Eye (tissue), 1 donor: ENCODE measurements at regions not wholly inside any gene's neighbourhood (a gene's known extent, or its start where the extent isn't known, plus 50 kb on each side); places are given as distances from the start of the nearest gene placed in this dataset.
"Not testable (repeated sequence)": the region's sequence is repeated elsewhere in the genome, so short reads cannot be mapped to it uniquely, and the experiment has no call there.

Experiments
- DNase-seq: peaks from one replicate; pipeline ENCODE4 v3.0.0-alpha.2; 2015

DNA sequence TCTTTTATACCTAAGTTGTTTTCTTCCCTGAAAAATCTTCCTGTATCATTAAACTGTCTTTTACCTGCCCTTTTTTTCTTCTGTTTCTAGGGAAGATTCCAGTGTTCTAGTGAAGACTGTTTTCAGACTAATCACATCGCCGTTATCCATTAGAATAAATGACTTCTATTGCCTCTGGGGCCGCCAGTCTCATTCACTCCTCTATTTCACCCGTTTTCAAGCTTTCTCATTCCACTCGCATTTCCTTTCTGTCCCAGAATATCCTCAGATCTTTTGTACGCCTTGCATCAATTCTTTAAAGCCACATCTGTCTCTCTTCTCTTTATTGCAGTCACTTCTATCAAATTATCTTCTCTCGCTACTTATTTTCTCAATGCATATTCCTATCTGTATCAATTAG is 1035.6 kb upstream of the MIR17HG start:
- DNase-seq: no peak

DNA sequence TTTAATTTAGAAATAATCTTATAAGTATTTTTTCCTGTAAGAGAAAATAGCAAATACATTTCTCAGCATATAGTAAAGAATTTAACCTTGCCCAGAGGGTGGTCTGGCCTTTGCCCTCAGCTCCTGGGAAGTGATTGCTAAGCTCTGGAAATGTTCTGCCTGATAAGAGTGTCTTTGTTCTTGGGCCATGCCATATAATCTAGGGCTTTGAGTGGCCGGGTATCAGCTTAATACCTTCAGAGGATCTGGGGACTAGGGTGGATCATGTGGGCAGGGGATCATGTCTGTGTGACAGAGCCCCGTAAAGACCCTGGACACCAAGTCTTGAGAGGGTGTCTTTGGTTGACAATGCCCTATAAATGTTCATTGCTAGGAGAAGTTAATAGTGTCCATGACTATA is 1032.4 kb upstream of the MIR17HG start:
- no peak for DNase-seq

DNA sequence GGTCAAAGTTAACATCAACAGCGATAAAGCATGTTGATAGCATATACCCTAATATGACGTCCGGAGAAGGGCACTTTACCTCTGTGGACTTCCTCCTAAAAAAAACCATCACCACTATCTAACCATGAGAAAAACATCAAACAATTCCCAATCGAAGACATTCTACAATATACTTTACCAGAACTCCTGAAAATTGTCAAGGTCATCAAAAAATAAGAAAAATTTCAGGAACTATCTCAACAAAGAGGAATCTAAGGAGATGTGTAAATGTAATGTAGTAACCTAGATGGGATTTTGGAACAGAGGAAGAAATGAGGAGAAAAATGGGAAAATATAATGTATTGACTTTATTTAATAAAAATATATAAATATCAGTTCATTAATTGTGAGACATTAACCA is 1026.8 kb upstream of the MIR17HG start:
- DNase-seq: no peak

DNA sequence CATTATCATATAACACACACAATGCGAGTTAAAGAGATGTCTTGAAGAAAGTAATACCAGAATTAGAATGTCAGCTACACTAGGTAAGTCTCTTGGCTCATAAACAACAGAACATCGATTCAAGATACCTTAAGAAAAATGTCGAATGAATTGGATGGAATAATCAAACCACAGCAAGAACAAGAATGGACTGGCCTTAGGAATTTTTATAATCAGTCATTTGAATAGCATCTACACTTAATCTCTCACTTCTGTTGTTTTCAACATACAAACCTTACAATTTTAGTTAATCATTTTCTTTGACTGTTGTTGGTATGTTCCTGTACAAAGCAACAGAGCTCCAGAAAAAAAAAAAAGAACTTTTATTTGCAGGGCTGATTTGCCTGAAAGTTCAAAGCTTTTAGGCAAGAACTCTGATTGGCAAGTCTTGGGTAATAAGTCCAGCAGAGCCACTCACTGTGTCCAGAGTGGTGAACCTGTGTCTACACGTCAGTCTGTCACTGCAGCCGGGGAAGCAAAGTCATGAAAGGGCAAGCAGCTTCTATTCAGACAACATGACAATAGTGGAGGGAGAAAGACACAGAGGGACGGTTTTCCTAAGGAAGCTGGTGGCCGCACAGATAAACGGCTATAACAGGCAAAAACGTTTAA is 1026.1 kb upstream of the MIR17HG start:
- DNase-seq: no peak

DNA sequence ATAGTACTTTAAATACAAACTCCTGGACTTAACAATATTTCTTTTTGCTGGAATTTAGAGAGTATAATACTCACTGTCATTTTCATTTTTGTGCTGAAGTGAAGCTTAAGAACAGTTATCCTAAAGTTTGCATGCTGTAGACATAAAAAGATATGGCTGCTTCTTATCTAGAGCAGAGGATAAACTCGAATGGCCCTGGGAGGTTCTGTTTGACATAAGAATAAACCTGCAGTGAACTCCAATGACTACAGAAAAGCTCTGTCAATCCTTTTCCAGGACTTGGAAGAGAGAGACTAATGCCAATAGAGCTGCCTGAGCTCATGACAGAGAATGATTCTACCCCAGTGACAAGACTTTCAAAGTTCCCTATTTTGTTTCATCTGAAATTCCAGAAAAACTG is 1017.8 kb upstream of the MIR17HG start:
- no peak for DNase-seq

DNA sequence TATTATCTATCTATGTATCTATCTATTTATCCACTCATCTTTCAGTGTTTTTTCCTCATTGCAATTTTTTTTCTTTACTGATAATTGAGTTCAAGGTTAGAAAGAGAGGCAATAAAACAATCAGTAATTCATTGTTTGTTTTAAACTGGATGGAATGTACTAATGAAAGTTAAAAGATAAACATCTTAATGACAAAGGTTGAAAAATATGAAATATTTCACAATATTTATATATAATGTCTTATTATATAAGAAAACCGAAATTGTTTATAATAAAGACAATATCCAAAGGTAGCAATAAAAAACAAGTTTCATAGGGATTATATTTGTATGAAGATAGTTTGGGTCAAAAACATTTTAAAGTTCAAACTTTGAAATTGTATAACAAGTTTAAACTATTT is 1015.5 kb upstream of the MIR17HG start:
- DNase-seq: no peak

DNA sequence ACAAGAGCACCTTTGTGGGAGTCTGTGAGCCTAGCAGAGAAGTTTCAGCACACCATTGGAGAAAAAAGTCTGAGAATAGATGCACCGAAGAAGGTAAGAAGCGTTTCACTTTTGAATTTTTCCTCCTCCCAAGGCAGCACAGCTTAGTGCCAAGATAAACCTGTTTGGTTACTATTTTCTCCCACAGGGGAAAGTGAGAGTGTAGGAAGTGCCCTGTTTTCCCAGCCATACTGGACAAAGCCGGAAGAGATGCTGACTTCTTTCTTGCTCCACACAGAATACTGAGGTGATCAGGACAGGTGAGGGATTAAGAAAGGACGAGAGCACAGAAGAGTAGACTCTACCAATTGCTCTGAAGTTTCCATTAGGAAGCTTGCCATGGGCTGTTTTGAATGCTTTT is 1011.0 kb upstream of the MIR17HG start:
- no peak for DNase-seq

DNA sequence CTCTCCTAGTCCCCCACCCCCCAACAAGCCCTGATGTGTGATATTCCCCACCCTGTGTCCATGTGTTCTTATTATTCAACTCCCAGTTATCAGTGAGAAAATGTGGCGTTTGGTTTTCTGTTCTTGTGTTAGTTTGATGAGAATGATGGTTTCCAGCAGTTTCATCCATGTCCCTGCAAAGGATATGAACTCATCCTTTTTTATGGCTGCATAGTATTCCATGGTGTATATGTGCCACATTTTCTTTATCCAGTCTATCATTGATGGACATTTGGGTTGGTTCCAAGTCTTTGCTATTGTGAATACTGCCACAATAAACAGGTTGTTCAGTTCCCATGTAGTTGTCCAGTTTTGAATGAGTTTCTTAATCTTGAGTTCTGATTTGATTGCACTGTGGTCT is 1006.1 kb upstream of the MIR17HG start:
- DNase-seq: not testable (repeated sequence)

DNA sequence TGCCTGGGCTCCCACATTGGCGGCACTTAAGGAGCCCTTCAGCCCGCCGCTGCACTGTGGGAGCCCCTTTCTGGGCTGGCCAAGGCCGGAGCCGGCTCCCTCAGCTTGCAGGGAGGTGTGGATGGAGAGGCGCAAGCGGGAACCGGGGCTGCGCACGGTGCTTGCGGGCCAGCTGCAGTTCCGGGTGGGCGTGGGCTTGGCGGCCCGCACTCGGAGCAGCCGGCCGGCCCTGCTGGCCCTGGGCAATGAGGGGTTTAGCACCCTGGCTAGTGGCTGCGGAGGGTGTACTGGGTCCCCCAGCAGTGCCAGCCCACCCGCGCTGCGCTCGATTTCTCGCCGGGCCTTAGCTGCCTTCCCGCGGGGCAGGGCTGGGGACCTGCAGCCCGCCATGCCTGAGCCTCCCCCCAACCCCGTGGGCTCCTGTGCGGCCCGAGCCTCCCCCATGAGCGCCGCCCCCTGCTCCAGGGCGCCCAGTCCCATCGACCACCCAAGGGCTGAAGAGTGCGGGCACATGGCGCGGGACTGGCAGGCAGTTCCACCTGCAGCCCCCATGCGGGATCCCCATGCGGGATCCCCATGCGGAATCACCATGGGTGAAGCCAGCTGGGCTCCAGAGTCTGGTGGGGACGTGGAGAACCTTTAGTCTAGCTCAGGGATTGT is 998.9 kb upstream of the MIR17HG start:
- not testable (repeated sequence) for DNase-seq

DNA sequence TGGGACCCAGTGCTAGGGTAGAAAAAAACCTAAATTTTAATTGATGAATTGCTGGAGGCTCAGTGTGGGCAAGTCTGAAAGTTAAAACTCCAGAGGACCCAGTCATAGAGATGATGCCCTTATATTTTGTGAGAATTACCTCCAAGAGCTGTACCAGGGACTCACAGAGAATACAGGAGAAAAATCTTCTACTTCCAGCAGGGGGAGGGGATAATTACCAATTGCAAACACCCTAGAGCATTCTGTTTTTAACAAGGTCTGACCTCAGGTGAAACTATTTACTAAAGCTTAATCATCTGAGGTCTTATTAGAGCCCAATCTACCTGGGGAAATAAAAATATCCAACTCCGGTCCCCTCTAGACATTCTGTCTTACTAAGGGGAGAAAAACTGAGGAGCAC is 994.7 kb upstream of the MIR17HG start:
- DNase-seq: no peak

DNA sequence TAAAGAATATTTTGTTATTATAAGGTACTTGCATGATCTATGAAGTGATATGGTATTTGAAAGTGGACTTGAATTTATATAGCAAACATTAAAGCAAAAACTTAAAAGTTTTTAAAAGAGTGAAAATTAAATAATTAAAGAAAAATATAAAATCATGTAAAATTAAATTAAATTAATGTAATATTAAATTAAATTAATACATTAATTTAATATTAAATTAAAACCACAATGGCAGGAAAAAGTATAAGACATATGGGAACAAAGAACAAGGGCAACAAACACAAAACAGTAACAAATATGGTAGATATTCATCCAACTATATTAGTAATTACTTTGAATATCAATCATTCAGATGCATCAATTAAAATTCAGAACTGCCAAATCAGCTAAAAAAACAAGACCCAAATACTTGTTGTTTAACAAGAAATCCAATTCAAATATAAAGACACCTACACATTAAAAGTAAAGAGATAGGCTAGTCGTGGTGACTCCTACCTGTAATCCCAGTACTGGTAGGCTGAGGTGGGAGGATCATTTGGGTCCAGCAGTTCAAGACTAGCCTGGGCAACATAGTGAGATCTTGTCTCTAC is 992.2 kb upstream of the MIR17HG start:
- no peak for DNase-seq

DNA sequence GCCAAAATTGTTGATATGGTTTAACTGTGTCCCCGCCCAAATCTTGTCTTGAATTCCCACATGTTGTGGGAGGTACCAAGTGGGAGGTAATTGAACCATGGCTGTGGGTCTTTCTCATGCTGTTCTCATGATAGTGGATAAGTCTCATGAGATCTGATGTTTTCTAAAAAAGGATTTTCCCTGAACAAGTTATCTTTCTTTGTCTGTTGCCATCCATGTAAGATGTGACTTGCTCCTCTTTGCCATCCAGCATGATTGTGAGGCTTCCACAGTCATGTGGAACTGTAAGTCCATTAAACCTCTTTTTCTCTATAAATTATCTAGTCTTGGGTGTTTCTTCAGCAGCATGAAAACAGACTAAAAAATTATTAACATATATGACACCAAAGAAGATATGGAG is 986.7 kb upstream of the MIR17HG start:
- no peak for DNase-seq

DNA sequence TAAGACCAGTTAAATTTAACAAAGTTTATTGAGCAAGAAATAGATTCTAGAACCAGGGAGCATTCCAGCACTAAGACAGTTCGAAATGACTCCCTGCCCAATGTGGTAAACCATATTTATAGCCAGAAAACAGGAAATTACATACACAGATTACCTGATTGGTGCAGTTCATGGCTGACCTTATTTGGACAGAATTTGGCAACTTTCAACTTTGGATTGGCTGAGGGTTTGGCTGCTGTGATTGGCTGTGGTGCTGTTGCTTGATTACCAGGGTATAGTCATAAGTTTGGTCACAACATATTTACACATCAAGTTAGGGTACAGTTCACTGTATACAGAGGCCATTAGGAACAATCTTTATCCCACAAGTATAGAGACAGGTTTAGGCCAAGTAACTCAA is 984.8 kb upstream of the MIR17HG start:
- DNase-seq: no peak

DNA sequence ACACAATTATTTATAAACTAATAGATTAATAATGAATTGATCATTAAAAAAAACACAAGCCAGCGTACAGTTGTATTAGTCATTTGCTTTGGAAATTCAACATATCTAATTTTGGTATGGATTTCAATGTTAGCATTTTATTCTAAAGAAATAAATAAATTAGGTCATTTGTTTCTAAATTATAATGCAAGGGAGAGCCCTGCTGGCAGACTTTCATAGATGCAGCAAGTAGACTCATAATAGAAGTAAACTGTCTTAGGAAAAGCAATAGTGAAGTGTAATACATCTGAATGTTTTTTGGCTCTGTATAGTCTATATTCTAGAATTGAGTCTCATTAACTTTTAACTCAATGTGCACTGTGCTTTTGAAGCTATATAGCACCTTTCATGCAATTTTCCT is 982.4 kb upstream of the MIR17HG start:
- peak; percentile 15 for DNase-seq

DNA sequence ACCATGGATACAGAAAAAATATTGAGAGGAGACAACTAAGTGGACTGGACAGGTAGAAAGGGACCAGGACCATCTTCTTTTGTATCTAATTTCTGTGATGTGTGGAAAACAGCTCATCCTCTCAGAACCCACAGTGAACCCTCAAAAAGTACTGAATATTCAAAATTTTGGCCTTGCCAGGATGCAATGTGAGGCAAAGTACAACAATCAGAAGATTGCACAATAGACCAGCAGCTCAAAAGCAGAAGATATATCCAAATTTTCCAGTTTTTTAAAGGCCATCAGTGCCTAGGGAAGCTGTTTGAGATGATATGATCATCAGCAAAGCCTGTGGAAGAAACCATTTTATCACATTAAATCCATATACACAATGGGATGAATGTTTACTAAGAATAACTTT is 973.3 kb upstream of the MIR17HG start:
- no peak for DNase-seq

DNA sequence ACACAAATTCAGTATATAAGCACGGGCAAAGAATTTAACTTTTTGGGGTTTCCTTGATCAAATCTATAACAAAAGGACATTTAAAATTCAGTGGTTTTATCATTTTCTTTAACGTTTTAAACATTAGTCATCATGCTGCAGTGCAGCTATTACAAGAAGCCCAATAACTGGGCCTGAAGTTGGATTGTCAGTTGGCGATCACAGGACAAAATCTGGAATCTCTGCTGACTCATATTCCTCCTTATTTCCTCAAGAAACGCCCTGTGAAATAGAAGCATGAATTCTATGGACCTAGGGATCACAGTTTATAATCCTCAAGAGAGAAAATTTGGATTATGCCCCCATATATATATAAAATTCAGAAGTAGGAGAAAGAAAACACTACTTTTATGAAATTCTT is 971.6 kb upstream of the MIR17HG start:
- DNase-seq: no peak

DNA sequence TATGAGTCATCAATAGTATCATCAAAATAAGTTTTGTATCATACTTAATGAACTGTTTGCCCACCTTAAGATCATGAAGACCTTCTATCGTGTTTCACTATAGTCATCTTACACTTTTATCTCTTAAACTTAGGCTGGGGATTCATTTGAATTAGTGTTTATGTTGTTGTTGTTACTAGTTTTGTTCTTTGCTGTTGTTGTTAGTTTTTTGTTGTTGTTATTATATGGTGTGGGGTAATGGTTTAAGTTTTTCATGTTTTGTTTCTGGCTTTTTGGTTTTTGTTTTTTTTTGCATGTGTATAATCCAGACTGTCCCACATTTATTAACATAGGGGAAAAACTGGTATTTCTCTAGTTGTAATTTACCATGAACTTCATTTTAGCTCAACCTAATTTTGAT is 965.1 kb upstream of the MIR17HG start:
- DNase-seq: no peak

DNA sequence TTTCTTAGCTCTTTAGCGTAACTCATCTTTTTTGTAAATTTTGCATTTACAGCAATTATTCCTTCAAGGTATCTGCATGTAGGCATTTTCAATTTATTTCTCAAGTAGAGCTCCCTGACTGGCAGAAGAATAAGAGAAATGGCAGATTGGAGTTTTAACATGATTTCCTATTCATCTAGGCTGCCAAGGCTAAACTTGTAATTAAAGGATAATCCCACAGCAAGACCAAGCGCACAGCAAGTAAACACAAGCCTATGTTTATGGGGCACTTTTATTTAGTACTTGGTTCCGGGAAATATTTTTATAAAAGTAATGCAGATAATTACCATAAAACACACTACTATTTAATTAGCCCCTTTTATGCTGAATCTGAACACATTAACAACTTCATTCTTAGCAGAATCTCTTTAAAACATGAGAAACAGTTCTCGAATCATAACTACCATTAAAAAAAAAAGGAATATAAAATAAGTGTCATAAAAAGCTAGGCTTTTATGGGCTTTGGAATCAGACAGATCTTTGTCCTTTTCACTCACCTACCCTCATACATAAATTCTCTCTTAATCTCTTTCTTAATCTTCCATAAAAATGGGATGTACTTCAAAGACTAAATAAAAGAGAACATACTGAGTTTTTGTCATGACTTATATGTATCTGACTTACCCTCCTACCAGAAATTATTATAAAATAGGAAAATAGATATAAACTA is 961.6 kb upstream of the MIR17HG start:
- DNase-seq: no peak

DNA sequence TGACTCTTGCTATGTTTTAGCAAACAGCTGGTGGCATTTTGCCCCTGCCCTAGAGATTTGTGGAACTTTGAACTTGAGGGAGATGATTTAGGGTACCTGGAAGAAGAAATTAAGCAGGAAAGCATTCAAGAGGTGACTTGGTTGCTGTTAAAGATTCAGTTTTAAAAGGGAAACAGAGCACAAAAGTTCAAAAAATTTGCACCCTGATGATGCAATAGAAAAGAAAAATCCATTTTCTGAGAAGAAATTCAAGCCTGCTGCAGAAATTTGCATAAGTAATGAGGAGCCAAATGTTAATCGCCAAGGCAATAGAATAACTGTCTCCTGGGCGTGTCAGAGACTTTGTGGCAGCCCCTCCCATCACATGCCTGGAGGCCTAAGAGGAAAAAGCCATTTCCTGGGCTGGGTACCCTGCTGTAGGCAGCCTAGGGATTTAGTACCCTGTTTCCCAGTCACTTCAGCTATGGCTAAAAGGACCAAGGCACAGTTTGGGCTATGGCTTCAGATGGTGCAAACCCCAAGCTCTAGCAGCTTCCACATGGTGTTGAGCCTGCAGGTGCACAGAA is 958.5 kb upstream of the MIR17HG start:
- no peak for DNase-seq

DNA sequence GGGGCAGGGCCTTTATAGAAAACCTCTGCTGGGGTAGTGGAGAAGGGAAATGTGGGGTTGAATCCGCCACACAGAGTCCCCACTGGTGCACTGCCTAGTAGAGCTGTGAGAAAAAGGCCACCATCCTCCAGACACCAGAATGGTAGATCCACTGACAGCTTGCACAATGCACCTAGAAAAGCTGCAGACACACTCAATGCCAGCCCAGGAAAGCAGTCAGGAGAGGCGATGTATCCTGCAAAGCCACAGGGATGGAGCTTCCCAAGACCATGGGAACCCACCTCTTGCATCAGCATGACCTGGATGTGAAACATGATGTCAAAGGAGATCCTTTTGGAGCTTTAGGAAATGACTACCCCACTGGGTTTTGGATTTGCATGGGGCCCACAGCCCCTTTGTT is 958.0 kb upstream of the MIR17HG start:
- no peak for DNase-seq

DNA sequence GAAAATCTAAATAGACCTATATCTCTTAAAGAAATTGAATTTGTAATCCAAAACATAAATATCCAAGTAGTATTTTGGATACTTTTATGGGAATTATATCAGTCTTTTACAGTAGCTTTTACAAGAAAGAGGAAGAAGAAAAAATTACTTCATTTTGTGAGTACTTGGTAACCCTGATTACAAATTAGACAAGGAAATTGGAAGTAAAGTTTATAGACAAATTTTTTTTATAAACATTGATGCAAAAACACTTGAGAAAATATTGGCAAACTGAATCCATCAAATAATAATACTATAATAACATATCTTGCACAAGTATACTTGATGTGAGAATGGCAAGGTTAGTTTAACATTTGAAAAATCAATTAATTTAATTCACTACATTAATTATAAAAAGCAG is 954.1 kb upstream of the MIR17HG start:
- no peak for DNase-seq

DNA sequence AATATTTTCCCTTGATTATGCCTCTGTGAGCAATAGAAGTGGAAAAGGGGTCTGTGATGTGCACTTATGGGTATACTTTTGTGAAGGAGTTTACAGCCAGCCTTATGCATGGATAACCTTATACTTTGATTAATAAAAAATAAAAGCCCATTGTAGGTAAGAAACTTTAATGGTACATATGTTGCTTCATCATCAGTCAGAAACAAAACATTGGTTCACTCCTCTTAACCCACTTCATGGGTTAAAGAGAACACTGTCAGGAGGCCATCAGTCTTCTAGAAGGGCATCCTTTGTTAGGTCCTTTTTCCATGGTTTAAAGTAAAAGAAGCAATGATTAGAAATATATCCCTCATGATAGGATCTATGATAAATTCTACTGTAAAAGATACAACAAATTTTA is 952.1 kb upstream of the MIR17HG start:
- no peak for DNase-seq

DNA sequence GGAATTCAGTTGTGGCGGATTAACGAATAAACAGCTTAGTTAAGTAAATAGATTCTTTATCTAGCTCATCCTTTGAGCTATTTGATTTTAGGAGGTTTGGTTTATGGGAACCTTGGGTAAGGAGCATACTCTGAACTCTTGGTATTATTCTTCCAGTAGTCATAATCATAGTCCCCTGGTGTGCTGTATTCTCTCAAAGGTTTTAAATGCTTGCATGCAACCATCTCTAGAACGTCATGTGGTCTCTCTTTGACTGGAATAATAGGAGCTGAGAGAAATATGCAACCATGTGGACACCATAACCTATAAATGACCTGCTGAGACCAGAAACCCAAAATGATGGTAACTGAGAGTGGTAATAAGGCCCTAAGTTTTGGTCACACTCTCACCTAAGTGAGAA is 951.6 kb upstream of the MIR17HG start:
- no peak for DNase-seq

DNA sequence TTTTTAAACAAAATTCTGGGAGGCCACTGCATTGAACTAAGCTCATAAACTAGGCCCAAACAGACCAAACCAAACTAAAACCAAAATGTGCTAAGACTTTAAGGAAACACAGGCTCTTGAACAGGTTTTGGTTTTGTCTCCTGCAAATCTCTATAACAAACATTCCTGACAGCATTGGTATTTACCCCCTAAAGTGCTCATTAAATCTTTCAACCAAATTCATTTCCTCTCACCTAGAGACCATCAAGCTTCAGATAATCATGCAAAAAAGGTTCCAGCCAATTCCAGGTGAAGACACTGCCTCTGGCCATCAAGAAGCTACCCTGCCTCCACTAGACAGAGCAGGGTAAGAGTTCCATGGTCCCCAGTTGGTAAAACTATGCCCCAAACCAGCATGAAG is 951.2 kb upstream of the MIR17HG start:
- no peak for DNase-seq
